LHCN-M2 (cell line): ENCODE measurements at regions not wholly inside any gene's neighbourhood (a gene's known extent, or its start where the extent isn't known, plus 50 kb on each side); places are given as distances from the start of the nearest gene placed in this dataset.
"Not testable (repeated sequence)": the region's sequence is repeated elsewhere in the genome, so short reads cannot be mapped to it uniquely, and the experiment has no call there.

ENCODE experiments used
- DNase-seq: peaks from one replicate; pipeline ENCODE4 v3.0.0-alpha.2; 2012; ENCODE audit warnings: low read depth

DNA sequence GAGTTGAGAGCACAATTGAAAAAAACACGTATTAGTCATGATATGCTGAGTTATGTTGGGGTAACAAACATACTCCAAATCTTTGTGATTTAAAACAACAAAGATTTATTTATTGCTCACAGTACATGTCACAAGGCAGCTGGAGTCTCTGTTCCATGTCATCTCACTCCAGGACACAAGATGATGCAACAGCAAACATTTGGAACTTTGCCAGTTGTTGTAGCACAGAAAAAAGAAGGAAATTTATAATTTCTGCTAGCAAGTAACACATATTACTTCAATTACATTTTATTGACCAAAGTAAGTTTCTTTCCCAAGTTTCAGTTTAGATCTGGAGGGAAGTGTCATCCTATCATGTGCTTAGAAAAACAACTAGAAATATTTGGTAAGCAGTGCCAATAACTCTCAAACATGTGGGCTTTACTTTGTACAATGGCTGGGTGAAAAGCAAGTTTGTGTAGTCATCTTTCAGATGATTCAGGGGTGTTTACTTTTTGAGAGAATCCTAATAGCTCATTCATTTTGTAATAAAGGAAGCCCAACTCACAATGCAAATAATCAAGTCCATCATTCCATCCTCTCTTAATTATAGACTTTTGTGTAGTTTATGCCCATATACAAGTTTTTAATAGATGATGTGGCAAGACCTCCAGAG lies 452.3 kb downstream of the ZIC3 start:
- DNase-seq, result no peak

DNA sequence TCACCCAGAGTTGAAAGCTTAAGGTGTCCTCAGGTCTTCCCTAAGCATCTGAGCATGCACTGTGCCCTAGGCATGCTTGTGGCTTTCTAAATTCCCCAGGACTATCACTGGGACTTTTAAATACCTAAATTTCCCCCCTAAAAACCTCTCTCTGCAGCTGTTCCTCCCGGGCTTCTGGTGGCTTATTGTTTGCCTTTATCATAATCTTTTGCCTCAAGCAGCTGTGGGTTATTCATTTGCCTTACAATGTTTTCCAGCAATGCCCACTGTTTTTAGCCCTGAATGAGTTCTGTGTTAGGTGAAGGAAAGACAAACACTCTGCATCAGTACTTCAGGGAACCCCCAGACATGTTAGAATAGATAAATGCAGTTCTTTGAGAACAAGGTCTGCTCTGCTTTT lies 455.0 kb downstream of the ZIC3 start:
- no peak for DNase-seq

DNA sequence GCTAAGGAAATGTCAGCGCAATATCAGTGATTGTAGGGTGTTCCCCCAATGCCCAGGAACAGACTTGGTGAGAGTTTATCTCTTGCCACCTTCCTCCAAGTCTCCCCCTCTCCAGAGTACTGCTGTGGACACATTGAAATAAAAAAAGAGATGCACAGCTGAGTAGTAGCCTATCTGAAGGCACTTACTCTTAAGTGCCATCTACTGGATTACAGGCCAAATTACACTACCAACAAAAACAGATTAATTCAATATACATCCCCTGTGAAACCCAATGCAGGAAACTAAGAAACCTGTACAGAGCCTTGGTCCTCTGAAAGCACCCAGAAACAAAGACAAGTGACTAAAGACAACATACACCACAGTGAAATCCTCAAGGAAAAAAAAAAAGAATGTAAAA lies 460.3 kb downstream of the ZIC3 start:
- DNase-seq, result no peak

DNA sequence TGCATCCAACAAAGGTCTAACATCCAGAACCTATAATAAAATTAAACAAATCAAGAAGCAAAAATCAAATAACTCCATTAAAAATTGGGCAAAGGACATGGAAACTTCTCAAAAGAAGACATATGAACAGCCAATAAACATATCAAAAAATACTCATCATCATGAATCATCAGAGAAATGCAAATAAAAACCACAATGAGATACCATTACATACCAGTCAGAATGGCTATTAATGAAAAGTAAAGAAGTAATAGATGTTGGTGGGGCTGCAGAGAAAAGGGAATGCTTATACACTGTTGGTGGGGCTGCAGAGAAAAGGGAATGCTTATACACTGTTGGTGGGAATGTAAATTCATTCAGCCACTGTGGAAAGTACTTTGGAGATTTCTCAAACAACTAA lies 465.8 kb downstream of the ZIC3 start:
- no peak for DNase-seq

DNA sequence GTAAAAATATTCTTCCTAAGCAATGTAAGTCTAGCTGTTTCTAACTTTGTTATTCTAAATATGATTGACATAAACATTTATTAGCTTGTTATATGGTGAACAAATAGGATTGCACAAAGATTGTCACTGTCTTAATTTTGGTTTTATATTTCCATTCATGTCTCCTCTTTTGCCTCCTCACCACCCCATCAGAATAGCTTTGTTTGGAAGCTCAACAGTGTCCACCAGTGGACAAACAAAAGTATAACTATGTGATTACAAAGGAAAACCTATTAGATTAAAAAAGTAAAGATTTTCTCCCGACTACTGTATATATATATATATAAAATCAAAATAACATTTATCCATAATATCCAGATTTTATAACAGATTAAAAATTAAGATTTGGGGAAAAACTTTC lies 468.2 kb downstream of the ZIC3 start:
- DNase-seq, result no peak

DNA sequence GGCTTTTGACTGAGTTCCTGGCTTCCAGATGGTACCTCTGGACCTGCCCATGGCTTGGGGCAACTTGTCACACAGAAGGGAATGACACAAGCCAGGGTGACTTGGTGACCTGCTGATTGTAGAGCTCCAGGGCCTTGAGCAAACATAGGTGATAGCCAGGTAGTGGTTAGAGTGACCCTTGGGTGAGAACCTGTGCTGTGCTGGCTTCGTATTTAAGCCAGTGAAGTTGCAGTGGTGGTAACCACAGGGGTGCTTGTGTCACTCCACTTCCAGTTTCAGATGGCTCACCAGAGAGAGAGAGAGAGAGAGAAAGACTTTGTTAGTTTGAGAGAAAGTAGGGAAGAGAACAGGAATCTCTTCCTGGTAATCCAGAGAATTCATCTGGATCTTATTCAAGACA lies 471.6 kb downstream of the ZIC3 start:
- DNase-seq, result no peak

DNA sequence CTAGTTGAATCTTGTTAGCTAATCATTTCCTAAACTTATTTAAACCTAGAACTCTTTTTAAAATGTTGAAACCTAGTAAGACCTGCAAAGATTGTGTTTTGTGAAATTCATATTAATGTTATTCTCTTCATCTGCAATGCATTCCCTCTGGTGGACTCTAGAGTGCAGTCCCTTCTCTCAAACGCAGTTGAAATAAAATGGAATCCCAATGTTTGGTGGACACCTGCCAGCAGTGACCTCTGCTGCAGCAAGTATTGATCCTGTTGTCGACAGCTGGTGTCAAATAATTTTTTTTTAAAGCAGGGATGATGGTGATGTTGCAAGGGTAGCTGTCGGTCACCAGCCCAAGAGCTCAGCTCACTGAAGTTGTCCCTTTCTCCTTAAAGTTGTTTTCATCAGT lies 492.0 kb downstream of the ZIC3 start:
- no peak for DNase-seq

DNA sequence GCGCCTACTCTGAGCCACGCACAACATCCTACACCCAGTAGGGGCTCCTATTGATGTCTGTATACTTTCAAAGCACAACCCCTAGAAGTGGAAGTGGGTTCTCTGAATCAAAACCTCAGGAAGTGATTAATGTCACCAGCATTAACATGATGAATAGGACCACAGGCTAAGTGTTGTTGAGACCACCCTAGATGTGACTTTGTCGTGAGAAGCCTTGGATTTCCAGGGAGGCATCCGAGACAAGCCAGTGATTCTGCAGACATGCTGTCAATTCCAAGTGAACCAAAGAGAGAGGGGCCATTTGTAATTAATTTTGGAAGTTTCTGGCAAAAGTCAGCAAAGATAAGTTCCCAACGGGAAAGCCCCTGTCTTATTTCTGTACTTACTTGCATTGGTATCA lies 493.0 kb downstream of the ZIC3 start:
- DNase-seq, result no peak

DNA sequence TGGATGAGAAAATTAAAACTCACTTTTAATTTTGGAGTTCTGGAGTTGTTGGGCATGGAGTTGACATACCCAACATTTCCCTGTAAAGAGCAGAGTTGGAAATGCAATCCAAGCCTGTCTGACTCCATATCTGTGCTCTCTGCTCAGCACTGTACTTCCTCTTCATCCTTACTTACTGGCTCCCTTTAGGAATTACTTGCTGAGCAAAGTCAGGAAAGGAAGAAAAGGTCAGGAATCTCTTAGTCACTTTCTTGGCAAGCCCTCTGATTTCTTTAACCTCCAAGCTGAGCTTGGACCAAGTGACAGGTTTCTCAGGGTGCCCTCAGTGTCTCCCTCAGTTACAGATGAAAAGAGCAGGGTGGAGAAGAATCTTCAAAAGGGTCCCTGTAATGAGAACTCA lies 501.5 kb downstream of the ZIC3 start:
- no peak for DNase-seq

DNA sequence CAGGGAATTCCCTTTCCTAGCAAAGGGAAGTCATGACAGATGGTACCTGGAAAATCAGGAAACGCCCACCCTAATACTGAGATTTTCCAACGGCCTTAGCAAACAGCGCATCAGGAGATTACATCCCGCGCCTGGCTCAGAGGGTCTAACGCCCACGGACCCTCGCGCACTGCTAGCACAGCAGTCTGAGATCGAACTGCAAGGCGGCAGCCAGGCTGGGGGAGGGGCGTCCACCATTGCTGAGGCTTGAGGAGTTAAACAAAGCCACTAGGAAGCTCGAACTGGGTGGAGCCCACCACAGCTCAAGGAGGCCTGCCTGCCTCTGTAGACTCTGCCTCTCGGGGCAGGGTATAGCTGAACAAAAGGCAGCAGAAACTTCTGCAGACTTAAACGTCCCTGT lies 507.7 kb downstream of the ZIC3 start:
- DNase-seq, result no peak

DNA sequence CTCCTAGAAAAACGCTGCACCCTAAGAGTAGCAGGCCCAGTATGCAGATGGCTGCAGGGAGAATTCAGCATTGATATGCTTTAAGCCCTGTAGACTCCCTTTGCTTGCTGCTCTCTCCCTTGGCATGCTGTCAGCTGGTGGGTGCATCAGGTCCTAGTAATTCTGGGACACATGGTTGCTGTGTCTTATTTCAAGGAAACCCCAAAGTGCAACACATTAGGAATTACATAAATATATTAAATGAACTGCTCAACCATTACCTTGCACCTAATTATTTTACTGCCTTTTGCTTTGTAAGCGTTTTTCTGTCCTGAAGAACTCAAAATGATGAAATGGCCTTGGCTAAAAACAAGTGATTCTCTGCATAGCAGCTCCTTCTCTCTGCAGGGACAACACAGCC lies 516.3 kb downstream of the ZIC3 start:
- DNase-seq, result no peak

DNA sequence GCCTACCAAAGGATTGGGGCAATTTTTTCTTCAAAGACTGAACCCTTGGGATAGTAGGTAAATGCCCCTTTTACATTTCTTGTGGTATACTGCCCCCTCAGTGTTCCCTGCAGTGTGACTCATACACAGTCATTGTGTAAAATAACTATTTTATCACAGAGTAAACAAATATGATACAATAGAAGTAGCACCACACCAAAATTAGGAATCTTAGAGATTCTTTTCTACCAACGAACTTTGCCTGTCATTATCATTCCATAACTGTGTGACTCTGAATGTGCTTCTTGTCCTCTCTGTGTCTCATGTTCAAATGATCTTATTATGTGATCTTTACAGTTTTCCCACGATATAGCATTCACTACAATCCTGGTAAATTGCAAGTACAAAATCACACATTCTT lies 517.0 kb downstream of the ZIC3 start:
- DNase-seq, result peak; percentile 39

DNA sequence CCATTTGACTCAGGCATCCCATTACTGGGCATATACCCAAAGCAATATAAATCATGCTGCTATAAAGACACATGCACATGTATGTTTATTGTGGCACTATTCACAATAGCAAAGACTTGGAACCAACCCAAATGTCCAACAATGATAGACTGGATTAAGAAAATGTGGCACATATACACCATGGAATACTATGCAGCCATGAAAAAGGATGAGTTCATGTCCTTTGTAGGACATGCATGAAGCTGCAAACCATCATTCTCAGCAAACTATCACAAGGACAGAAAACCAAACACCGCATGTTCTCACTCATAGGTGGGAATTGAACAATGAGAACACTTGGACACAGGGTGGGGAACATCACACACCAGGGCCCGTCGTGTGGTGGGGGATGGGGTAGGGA lies 545.0 kb downstream of the ZIC3 start:
- not testable (repeated sequence) for DNase-seq

DNA sequence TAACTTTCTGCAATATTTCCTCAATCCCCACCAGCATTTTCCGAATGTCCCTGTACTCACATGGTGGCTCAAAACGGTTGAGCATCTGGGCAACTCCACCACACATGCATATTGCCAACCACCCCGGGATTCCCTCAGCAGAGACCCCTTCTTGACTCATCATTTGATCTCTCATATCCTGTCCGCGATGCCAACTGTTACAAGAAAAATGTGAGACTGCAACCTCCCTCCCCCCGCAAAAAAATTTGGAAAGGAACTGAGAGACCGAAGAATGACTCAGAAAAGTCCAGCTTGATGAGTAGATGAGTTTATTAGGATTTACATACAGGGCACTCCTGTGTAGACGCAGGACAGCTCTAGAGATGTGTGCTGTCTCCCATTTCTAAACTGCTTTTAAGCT lies 561.4 kb downstream of the ZIC3 start:
- DNase-seq, result peak; percentile 85

DNA sequence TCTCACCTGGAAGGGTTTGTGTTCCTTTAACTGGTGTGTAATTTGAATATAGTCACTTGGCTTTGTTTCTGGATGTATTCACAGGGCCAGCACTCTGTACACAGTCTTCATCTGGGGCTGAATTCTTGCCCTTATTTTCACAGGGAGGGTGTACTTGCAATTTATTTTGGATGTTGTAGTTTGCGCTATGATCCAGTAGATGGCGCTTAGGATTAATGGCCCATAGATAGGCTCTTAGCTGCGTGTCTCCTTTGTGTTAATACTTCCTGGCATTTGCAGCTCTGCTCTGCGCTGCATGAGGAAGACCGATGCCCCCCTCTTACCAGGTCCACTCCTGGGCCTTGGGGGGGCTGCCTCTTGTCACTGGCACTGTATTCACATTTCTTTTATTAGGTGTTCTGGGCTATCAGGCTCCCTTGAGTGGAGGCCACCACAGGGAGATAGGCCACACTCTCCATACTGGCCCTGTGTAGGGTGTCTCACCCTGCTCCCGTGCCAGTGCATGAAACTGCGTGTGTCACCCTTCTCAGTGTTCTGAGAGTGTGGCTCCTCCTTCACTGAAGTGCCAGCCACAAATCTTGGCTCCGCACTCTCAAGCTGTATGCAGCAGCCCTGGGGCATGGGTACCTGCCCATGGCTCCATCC lies 562.2 kb downstream of the ZIC3 start:
- DNase-seq, result peak; percentile 56

DNA sequence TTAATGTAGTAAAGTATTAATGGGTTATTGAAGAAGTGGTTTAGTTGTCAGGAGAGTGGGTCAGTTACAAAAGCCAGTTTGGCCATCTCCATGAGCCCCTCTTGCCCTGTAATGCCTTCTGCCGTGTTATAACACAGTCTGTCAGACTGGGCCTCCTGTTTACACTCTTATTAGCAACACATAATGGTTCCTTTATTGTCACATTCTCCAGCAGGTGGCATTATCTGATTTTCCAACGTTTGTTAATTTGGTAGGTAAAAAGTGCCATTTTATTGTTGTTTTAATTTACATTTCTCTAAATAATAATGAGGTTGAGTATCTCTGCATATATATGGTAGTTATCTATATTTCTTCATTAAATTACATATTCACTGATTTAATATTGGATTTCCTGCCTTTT lies 560.8 kb downstream of the FGF13 start:
- no peak for DNase-seq

DNA sequence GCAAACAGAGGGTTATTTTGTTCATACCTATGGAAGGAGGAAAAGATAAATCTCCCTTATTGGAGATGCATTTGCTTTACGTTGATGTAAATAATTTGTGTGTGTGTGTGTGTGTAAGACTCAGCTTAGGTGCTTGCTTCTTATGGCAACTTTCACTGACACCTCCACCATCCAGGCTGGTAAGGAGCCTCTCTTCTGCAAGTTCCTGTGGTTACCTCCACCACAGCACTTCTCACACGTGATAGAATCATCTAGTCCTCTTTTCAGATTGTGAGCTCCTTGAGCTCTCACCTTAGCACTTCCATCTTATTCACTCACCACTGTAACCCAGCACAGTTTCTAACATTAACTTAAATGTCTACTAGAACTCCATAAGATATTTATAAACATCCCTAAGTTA lies 553.7 kb downstream of the FGF13 start:
- no peak for DNase-seq

DNA sequence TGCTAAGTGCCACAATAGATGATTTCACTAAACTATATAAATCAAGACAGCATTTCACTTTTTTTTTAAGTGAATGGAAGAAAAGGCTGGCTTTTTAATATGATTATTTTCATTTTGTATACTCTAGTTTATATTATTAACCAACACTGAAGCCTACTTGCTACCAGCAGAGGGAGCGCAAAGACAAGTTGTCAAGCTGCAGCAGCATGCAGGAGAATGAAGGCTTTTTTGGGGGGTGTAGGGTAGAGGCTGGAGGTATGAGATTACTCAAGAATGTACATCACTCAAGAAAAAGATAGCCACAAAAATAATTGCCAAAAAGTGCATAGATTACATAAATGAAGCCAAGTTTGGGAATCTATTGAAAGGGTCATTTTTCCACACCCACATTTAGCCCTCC lies 519.5 kb downstream of the FGF13 start:
- DNase-seq, result peak; percentile 11

DNA sequence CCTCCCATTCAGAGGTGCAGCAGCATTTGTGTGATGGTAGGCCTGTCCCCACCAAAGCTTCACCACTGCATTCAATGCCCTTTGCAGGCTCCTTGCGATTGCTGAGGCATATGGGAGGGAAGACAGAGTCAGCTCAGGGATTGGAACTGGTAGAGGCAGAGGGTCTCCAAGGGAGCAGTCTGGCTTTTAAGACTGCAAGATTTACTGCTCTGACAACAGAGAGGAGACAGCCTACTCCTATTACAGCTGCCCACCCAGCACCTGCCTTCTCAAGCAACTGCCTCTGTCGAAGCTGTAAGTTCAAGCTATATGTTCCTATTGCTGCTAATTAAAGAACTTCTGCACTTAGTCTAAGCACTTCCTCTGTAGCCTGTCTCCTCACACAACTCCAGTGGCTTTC lies 481.8 kb downstream of the FGF13 start:
- DNase-seq, result no peak

DNA sequence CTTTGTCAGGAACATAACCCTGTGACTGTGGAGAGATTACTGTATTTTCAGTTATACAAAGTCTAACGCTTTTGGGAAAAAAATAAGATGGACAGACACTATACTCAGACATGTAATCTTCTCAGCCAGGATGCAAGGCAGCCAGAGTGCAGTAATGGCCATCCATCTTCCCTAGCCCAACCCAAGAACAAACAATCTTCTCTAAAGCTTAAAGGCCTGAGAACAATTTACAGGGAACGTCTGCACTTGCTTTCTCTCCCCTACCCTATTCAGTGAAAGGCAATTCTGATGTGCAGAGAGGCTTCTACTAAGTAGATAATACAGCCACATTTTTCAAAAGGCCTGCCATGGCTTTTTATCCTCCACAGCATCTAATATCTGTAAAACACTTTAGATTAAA lies 471.3 kb downstream of the FGF13 start:
- no peak for DNase-seq

DNA sequence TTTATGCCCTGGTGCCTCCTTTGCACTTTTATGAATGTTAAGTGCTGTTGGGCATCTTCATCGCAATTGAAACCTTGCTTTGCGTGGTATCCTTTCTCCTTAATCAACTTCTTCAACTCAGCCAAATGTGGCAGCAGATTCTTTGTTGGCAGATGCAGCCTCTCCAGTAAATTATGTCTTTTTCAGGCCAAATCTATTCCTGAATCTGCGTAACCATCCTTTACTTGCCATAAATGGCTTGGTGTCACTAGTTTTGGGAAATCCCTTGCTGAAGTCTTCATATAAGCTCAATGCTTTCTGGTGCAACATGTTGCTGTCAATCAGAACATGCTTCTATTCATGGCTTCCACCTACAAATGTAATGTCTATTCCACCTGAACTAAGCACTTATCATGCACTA lies 457.5 kb downstream of the FGF13 start:
- DNase-seq, result no peak

DNA sequence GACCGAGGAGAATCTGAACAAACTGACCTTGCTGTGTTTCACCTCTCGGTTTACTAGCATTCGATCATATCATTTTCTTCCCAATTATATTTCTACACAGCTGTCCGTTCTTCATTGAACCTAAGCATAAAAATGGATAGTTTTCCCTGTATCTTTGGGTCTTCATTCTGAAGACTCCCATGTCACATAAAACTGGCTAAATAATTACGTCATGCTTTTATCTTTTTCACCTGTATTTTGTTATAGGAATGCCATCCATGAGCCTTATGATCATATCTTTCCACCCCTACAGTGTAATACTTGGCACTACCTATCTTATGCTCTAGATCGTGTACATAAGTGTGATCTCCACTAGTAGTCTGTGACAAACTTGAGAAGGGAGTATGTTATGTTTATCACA lies 456.1 kb downstream of the FGF13 start:
- no peak for DNase-seq

DNA sequence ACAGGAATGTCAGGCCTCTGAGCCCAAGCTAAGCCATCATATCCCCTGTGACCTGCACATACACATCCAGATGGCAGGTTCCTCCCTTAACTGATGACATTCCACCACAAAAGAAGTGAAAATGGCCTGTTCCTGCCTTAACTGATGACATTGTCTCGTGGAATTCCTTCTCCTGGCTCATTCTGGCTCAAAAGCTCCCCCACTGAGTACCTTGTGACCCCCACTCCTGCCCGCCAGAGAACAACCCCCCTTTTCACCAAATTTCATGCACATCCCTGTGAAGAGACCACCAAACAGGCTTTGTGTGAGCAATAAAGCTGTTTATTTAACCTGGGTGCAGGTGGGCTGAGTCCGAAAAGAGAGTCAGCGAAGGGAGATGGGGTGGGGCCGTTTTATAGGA lies 447.4 kb downstream of the FGF13 start:
- DNase-seq, result not testable (repeated sequence)

DNA sequence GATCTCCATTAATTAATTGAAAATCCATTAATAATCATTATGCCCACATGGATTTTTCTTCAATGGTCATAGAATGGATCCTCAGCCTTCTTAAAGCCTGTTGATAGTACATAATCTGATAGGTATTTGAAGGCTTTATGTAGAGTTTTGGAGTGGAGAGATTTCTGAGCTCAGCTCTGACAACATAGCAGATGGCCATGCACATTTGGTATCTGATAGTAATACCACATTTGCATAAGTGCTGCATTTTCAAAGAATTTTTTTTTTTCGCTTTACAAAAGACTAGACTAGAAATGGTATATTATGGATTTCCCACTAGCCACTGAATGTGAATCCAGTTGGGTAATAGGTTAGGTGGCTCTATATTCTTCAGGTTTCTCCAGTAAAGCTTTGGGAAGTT lies 440.6 kb downstream of the FGF13 start:
- DNase-seq, result no peak
